MCF 10A (cell line): ENCODE measurements at regions not wholly inside any gene's neighbourhood (a gene's known extent, or its start where the extent isn't known, plus 50 kb on each side); places are given as distances from the start of the nearest gene placed in this dataset.

Source experiments
- BruUV-seq: library from RNA; stranded (reverse); fragments of 400-500 nt; replicated peaks from 2 replicates; lab custom pipeline; 2021; lab: Mats Ljungman, UMichigan
- CTCF ChIA-PET: fragments of 300-600 bp; sonication (Branson Sonifier 250); formaldehyde crosslinking; extraction: SDS; loops from one replicate; lab custom pipeline; 2021; ENCODE audit warnings: antibody characterized with exemption, inconsistent platforms; lab: Yijun Ruan, JAX
- POLR2A ChIA-PET: fragments of 300-600, 350-650 bp; sonication (Branson Sonifier 250); formaldehyde crosslinking; extraction: SDS; loops from one replicate; lab custom pipeline; 2020; ENCODE audit warnings: antibody characterized with exemption, inconsistent platforms; lab: Yijun Ruan, JAX
- DNase-seq: peaks from one replicate; pipeline ENCODE4 v3.0.0-alpha.2; 2018; ENCODE audit not compliant: unreplicated experiment
- H3K27ac Mint-ChIP-seq: one replicate; pipeline ENCODE4 v1.8.0; 2022; ENCODE audit warnings: mild to moderate bottlenecking, low read depth, mixed read lengths; ENCODE audit not compliant: unreplicated experiment
- H3K27me3 Mint-ChIP-seq: one replicate; pipeline ENCODE4 v1.8.0; 2022; ENCODE audit warnings: mixed read lengths; ENCODE audit not compliant: insufficient read depth, unreplicated experiment
- H3K36me3 Mint-ChIP-seq: one replicate; pipeline ENCODE4 v1.8.0; 2022; ENCODE audit warnings: mild to moderate bottlenecking, moderate library complexity, mixed read lengths; ENCODE audit not compliant: insufficient read depth, unreplicated experiment
- H3K4me1 Mint-ChIP-seq: one replicate; pipeline ENCODE4 v1.8.0; 2022; ENCODE audit warnings: mixed read lengths; ENCODE audit not compliant: insufficient read depth, unreplicated experiment
- H3K4me3 Mint-ChIP-seq: one replicate; pipeline ENCODE4 v1.8.0; 2022; ENCODE audit warnings: mild to moderate bottlenecking, moderate library complexity, mixed read lengths; ENCODE audit not compliant: unreplicated experiment
- H3K9me3 Mint-ChIP-seq: one replicate; pipeline ENCODE4 v1.8.0; 2022; ENCODE audit warnings: mixed read lengths; ENCODE audit not compliant: unreplicated experiment
- intact Hi-C: fragments of 100-400 bp; cut with micrococcal nuclease; formaldehyde crosslinking; loops from 2 replicates; pipeline ENCODE4 v1.14.1; 2022
- TF ChIP-seq, protein P1 (sequence below): fragments of 200-600 bp; IDR thresholded peaks from one replicate; pipeline ENCODE4 v1.8.0; 2022; ENCODE audit warnings: antibody characterized with exemption, mild to moderate bottlenecking; ENCODE audit not compliant: unreplicated experiment

DNA sequence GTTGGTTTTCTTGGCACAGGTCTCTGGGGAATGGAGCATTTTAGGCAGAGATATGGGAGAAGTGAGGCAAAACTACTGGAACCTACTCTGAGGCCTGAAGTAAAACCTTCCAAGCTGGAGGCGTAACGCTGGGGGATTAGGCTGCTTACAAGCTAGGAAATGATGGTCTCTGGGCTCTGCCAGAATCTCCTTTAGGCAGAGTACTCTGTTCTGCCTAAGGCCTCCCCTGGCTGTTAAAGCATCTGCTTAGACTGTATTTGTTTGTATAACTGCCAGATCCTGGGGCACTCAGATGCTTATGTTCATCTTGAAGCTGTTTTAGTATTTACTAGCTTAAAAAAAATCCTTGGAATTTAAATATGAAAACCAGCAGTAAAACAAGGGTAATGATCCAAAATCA, 822.2 kb downstream of the RPA4 start:
- no peaks in the 10 kb centered on the region for H3K9me3 Mint-ChIP-seq
- H3K36me3 Mint-ChIP-seq = no peaks in the 10 kb centered on the region
- H3K4me3 Mint-ChIP-seq = no peak overlapping the region
- ChIA-PET POLR2A (no interaction called here), CTCF (interaction anchor here (0.6 to 0.7 kb wide), 2 partner anchors 79 to 728 kb away, joined by 3 read pairs; no protein-coding TSS in a partner anchor)
- DNase-seq = no peak
- peaks cover 20% of the 10 kb centered on the region for H3K27me3 Mint-ChIP-seq
- no peaks in the 10 kb centered on the region for H3K4me1 Mint-ChIP-seq
- intact Hi-C loops = no loop called here
- H3K27ac Mint-ChIP-seq = no peak overlapping the region
- BruUV-seq = no TSS peak
- TF ChIP-seq, protein P1, sequence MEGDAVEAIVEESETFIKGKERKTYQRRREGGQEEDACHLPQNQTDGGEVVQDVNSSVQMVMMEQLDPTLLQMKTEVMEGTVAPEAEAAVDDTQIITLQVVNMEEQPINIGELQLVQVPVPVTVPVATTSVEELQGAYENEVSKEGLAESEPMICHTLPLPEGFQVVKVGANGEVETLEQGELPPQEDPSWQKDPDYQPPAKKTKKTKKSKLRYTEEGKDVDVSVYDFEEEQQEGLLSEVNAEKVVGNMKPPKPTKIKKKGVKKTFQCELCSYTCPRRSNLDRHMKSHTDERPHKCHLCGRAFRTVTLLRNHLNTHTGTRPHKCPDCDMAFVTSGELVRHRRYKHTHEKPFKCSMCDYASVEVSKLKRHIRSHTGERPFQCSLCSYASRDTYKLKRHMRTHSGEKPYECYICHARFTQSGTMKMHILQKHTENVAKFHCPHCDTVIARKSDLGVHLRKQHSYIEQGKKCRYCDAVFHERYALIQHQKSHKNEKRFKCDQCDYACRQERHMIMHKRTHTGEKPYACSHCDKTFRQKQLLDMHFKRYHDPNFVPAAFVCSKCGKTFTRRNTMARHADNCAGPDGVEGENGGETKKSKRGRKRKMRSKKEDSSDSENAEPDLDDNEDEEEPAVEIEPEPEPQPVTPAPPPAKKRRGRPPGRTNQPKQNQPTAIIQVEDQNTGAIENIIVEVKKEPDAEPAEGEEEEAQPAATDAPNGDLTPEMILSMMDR = no peak

DNA sequence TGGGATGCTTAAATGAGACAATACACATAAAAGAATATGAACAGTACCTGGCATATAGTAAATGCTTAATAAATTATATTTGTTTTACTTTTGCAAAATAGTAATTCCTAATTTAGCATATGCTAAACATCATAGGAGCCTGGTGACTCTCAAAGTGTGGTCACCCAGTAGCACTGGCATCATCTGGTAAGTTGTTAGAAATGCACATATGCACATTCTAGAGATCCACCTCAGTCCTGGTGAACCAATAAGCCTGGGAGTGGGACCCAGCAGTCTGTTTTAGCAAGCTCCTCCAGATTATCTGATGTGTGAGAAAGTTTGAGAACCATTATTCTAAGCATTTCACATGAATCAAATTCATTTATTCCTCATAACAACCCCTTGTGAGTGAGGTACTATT, 830.4 kb downstream of the RPA4 start:
- POLR2A ChIA-PET = no interaction called here
- Mint-ChIP-seq H3K9me3 (no peaks in the 10 kb centered on the region), H3K27me3 (peaks cover 21% of the 10 kb centered on the region), H3K36me3 (no peaks in the 10 kb centered on the region), H3K27ac (no peak overlapping the region), H3K4me3 (no peak overlapping the region), H3K4me1 (no peaks in the 10 kb centered on the region)
- intact Hi-C loops = no loop called here
- CTCF ChIA-PET = no interaction called here
- TF ChIP-seq, protein P1 = no peak
- no TSS peak for BruUV-seq
- no peak for DNase-seq

DNA sequence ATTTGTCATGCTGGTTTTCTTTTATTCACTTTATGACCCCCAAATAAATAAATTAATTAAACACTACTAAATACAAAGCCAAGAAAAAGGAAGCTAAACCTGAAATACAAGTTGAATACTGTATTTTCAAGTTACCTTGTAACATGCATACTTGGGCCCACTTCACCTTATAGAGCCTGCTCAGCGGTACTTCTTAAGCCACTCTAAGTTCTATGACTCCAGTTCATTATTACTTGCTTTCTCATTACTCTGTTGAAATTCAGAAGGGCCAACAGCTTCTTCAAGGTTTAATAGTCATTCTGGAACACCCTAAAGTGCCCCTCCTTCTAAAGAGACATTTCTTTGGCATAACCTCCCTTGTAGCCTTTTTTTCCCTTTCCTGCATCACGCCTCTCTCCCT, 844.5 kb downstream of the RPA4 start:
- ChIA-PET CTCF (no interaction called here), POLR2A (no interaction called here)
- Mint-ChIP-seq H3K27ac (no peak overlapping the region), H3K4me3 (no peak overlapping the region), H3K36me3 (no peaks in the 10 kb centered on the region), H3K9me3 (peaks cover 10% of the 10 kb centered on the region), H3K27me3 (peaks cover 53% of the 10 kb centered on the region), H3K4me1 (no peaks in the 10 kb centered on the region)
- DNase-seq = no peak
- intact Hi-C loops = no loop called here
- no TSS peak for BruUV-seq
- TF ChIP-seq, protein P1 = no peak

DNA sequence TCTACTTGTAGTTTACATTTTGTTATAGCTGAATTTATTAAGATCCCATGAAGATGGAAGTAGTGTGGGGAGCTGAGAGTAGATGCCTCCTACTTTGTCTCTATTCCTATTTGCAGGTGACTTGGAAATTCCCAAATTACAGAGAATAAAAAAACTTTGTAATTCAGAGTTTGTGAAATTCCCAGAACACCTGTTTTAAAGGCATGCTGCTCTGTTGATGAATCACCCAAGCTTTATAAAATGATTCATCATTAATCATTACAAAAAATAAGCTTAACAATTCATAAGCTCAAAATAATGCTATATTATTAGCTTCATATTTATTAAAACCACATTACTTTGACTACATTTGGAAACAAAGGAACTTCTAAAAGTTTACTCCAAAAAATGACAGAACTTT, 856.3 kb downstream of the RPA4 start:
- no TSS peak for BruUV-seq
- Mint-ChIP-seq H3K4me1 (no peaks in the 10 kb centered on the region), H3K36me3 (no peaks in the 10 kb centered on the region), H3K27ac (no peak overlapping the region), H3K4me3 (no peak overlapping the region), H3K9me3 (no peaks in the 10 kb centered on the region), H3K27me3 (peaks cover 14% of the 10 kb centered on the region)
- CTCF ChIA-PET = no interaction called here
- peak; percentile 24 for DNase-seq
- TF ChIP-seq, protein P1 = no peak
- POLR2A ChIA-PET = interaction anchor here (0.6 kb wide), 1 partner anchor 89 kb away, joined by 3 read pairs; no protein-coding TSS in a partner anchor
- intact Hi-C loops = no loop called here
